ENCODE measurements at regions not wholly inside any gene's neighbourhood (a gene's known extent, or its start where the extent isn't known, plus 50 kb on each side); places are given as distances from the start of the nearest gene placed in this dataset.

DNA sequence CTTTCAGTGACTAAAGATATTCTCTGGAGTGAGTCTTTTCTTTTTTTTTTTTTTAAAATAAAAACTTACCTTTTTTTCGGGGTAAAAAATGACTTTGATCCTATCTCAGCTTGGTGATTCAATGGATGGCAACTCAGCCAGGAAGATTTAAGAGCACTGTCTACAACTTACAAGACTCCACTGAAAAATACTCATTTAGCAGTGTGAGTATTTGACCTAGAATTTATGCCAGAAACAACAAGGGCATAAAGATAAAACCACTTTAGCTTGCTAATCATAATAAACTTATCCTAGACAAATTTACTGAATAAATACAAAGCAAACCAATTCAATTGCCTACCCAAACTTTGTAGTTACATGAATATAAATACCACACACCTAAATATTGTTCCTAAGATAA is 446.6 kb downstream of the RPS29 start:
- TF ChIP-seq ZNF660 (tag by site-specific recombination; IDR thresholded peaks at IDR 0.05): no peak
- TF ChIP-seq, protein P1, sequence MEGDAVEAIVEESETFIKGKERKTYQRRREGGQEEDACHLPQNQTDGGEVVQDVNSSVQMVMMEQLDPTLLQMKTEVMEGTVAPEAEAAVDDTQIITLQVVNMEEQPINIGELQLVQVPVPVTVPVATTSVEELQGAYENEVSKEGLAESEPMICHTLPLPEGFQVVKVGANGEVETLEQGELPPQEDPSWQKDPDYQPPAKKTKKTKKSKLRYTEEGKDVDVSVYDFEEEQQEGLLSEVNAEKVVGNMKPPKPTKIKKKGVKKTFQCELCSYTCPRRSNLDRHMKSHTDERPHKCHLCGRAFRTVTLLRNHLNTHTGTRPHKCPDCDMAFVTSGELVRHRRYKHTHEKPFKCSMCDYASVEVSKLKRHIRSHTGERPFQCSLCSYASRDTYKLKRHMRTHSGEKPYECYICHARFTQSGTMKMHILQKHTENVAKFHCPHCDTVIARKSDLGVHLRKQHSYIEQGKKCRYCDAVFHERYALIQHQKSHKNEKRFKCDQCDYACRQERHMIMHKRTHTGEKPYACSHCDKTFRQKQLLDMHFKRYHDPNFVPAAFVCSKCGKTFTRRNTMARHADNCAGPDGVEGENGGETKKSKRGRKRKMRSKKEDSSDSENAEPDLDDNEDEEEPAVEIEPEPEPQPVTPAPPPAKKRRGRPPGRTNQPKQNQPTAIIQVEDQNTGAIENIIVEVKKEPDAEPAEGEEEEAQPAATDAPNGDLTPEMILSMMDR (tag by site-specific recombination; IDR thresholded peaks at IDR 0.05): no peak
- TF ChIP-seq, protein P2, sequence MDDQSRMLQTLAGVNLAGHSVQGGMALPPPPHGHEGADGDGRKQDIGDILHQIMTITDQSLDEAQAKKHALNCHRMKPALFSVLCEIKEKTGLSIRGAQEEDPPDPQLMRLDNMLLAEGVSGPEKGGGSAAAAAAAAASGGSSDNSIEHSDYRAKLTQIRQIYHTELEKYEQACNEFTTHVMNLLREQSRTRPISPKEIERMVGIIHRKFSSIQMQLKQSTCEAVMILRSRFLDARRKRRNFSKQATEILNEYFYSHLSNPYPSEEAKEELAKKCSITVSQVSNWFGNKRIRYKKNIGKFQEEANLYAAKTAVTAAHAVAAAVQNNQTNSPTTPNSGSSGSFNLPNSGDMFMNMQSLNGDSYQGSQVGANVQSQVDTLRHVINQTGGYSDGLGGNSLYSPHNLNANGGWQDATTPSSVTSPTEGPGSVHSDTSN (CRISPR knock-in tag; IDR thresholded peaks at IDR 0.05): no peak
- no peak for TF ChIP-seq ZNF146 (tag by site-specific recombination; IDR thresholded peaks at IDR 0.05)
- no peak for TF ChIP-seq ZNF830 (tag by site-specific recombination; IDR thresholded peaks at IDR 0.05; ENCODE audit: low read depth)
- no peak for TF ChIP-seq ZNF701 (tag by site-specific recombination; IDR thresholded peaks at IDR 0.05)
- no peak for TF ChIP-seq ZFP69B (tag by site-specific recombination; IDR thresholded peaks at IDR 0.05)
- no peak for TF ChIP-seq ZNF266 (tag by site-specific recombination; IDR thresholded peaks at IDR 0.05; ENCODE audit: low read depth)
- no peak for TF ChIP-seq SP3 (tag by site-specific recombination; IDR thresholded peaks at IDR 0.05)
- no peak for TF ChIP-seq SETDB1 (IDR thresholded peaks at IDR 0.05; ENCODE audit: insufficient read length, low read length)
- no peak for TF ChIP-seq MYNN (tag by site-specific recombination; IDR thresholded peaks at IDR 0.05; ENCODE audit: borderline replicate concordance)
- no peak for TF ChIP-seq ZBTB1 (tag by site-specific recombination; IDR thresholded peaks at IDR 0.05)
